IMR-90 (cell line): ENCODE measurements at regions not wholly inside any gene's neighbourhood (a gene's known extent, or its start where the extent isn't known, plus 50 kb on each side); places are given as distances from the start of the nearest gene placed in this dataset.

Source experiments
- ATAC-seq: fragments of 200-7000 bp; cut with Tn5 transposase; 2 replicates; pipeline ENCODE4 v1.9.1; 2020; ENCODE audit warnings: low read depth, mild to moderate bottlenecking, moderate library complexity
- BruUV-seq: library from RNA; stranded (reverse); fragments of 400-500 nt; replicated peaks from 2 replicates; lab custom pipeline; 2021; lab: Mats Ljungman, UMichigan
- CTCF ChIA-PET: fragments of 300-600 bp; formaldehyde crosslinking; extraction: SDS; loops from one replicate; lab custom pipeline; 2021; ENCODE audit warnings: antibody characterized with exemption; lab: Yijun Ruan, JAX
- POLR2A ChIA-PET: fragments of 300-600 bp; sonication (Branson Sonifier 250); formaldehyde crosslinking; loops from one replicate; lab custom pipeline; 2022; ENCODE audit warnings: antibody characterized with exemption; ENCODE audit not compliant: unreplicated experiment; lab: Charles Lee
- DNase-seq: peaks from one replicate; pipeline ENCODE4 v3.0.0; 2013
- H2AFZ ChIP-seq: replicated peaks from 2 replicates; pipeline ENCODE3; 2013; ENCODE audit warnings: low read length, mild to moderate bottlenecking; ENCODE audit not compliant: poor library complexity
- H2AK5ac ChIP-seq: 2 replicates; pipeline ENCODE4 v1.6.1; 2013; ENCODE audit warnings: low read depth, low read length, inconsistent platforms
- H2AK9ac ChIP-seq: replicated peaks from 2 replicates; pipeline ENCODE3; 2013; ENCODE audit warnings: mild to moderate bottlenecking, low read depth, low read length, moderate library complexity; ENCODE audit not compliant: poor library complexity
- H2BK120ac ChIP-seq: 2 replicates; pipeline ENCODE4 v1.6.1; 2013; ENCODE audit warnings: low read depth, low read length, inconsistent platforms
- H2BK15ac ChIP-seq: 3 replicates; pipeline ENCODE4 v1.6.1; 2013; ENCODE audit warnings: low read depth, low read length, inconsistent platforms
- H2BK20ac ChIP-seq: 2 replicates; pipeline ENCODE4 v1.6.1; 2013; ENCODE audit warnings: low read depth, mild to moderate bottlenecking, inconsistent platforms, low read length, moderate library complexity
- H2BK5ac ChIP-seq: 2 replicates; pipeline ENCODE4 v1.6.1; 2013; ENCODE audit warnings: mild to moderate bottlenecking, low read depth, low read length, inconsistent platforms; ENCODE audit not compliant: poor library complexity, severe bottlenecking
- H3K14ac ChIP-seq: replicated peaks from 2 replicates; pipeline ENCODE4 v1.6.1; 2013; ENCODE audit warnings: low read depth, low read length, inconsistent platforms
- H3K18ac ChIP-seq: 2 replicates; pipeline ENCODE4 v1.6.1; 2013; ENCODE audit warnings: low read depth, low read length, control low read depth
- H3K23ac ChIP-seq: 2 replicates; pipeline ENCODE4 v1.6.1; 2013; ENCODE audit warnings: low read depth, low read length, inconsistent platforms
- H3K27ac ChIP-seq: 2 replicates; pipeline ENCODE4 v1.5.1; 2013; ENCODE audit warnings: mild to moderate bottlenecking, control low read depth, low read length; ENCODE audit not compliant: insufficient read depth
- H3K27me3 ChIP-seq: 2 replicates; pipeline ENCODE4 v1.6.1; 2013; ENCODE audit warnings: low read length; ENCODE audit not compliant: control insufficient read depth, insufficient read depth
- H3K36me3 ChIP-seq: 2 replicates; pipeline ENCODE4 v1.6.1; 2013; ENCODE audit warnings: low read length, mixed read lengths; ENCODE audit not compliant: control insufficient read depth, insufficient read depth
- H3K4ac ChIP-seq: 2 replicates; pipeline ENCODE4 v1.6.1; 2013; ENCODE audit warnings: low read depth, low read length, inconsistent platforms
- H3K4me1 ChIP-seq: 2 replicates; pipeline ENCODE4 v1.6.1; 2013; ENCODE audit warnings: low read length, mixed read lengths; ENCODE audit not compliant: control insufficient read depth, insufficient read depth
- H3K4me2 ChIP-seq: 2 replicates; pipeline ENCODE4 v1.6.1; 2013; ENCODE audit warnings: low read depth, mild to moderate bottlenecking, control low read depth, low read length, moderate library complexity
- H3K4me3 ChIP-seq: 2 replicates; pipeline ENCODE4 v1.5.1; 2013; ENCODE audit warnings: low read depth, mild to moderate bottlenecking, control low read depth, low read length, moderate library complexity; ENCODE audit not compliant: insufficient read depth
- H3K56ac ChIP-seq: 2 replicates; pipeline ENCODE4 v1.6.1; 2013; ENCODE audit warnings: low read length, inconsistent platforms; ENCODE audit not compliant: insufficient read depth; ENCODE audit errors: extremely low read depth
- H3K79me1 ChIP-seq, 2 experiments: 2 replicates each; pipeline ENCODE4 v1.6.1; 2013; ENCODE audit warnings: low read length in 2 of 2, inconsistent platforms in 1 of 2, low read depth in 1 of 2
- H3K9ac ChIP-seq: 2 replicates; pipeline ENCODE4 v1.6.1; 2013; ENCODE audit warnings: low read depth, low read length, control low read depth
- H3K9me1 ChIP-seq: 2 replicates; pipeline ENCODE4 v1.6.1; 2013; ENCODE audit warnings: low read length, inconsistent platforms; ENCODE audit not compliant: insufficient read depth
- H3K9me3 ChIP-seq: 2 replicates; pipeline ENCODE4 v1.6.1; 2013; ENCODE audit warnings: low read length; ENCODE audit not compliant: control insufficient read depth, insufficient read depth
- H4K20me1 ChIP-seq: 2 replicates; pipeline ENCODE4 v1.6.1; 2013; ENCODE audit warnings: low read length, inconsistent platforms; ENCODE audit not compliant: insufficient read depth
- H4K5ac ChIP-seq: 2 replicates; pipeline ENCODE4 v1.6.1; 2013; ENCODE audit warnings: mild to moderate bottlenecking, low read depth, low read length, control low read depth
- H4K8ac ChIP-seq, 2 experiments: 2 replicates each; pipeline ENCODE4 v1.6.1; 2013; ENCODE audit warnings: low read depth in 2 of 2, low read length in 2 of 2, control low read depth in 1 of 2, inconsistent platforms in 1 of 2
- H4K91ac ChIP-seq: 2 replicates; pipeline ENCODE4 v1.6.1; 2013; ENCODE audit warnings: low read depth, low read length, inconsistent platforms; ENCODE audit not compliant: insufficient read depth
- FOS ChIP-seq: fragments of 150-350 bp; IDR thresholded peaks from 2 replicates; pipeline ENCODE4 v1.6.1; 2016; ENCODE audit warnings: low read depth, low read length
- NFE2L2 ChIP-seq: fragments of 150-350 bp; IDR thresholded peaks from 2 replicates; pipeline ENCODE4 v1.6.1; 2016; ENCODE audit warnings: low read depth, mild to moderate bottlenecking, low read length
- RAD21 ChIP-seq: IDR thresholded peaks from 2 replicates; pipeline ENCODE4 v1.6.1; 2012; ENCODE audit warnings: low read length, improper control_type of control experiment
- RCOR1 ChIP-seq: IDR thresholded peaks from 2 replicates; pipeline ENCODE4 v1.6.1; 2012; ENCODE audit warnings: mild to moderate bottlenecking, low read length, improper control_type of control experiment; ENCODE audit not compliant: insufficient replicate concordance
- RFX5 ChIP-seq: IDR thresholded peaks from 2 replicates; pipeline ENCODE4 v1.8.0; 2012; ENCODE audit warnings: low read depth, mild to moderate bottlenecking, low read length, moderate library complexity
- SMC3 ChIP-seq: fragments of 150-350 bp; IDR thresholded peaks from 2 replicates; pipeline ENCODE4 v1.6.1; 2016; ENCODE audit warnings: low read depth, mild to moderate bottlenecking, antibody characterized with exemption, low read length, moderate library complexity
- WGBS, 2 experiments: methylation state at CpG; one replicate each; pipeline versions ENCODE4 v1.1.5 to v1.1.7; 2013; ENCODE audit warnings: missing lambda C conversion rate in 2 of 2; ENCODE audit not compliant: insufficient read length in 1 of 2; ENCODE audit errors: extremely low coverage in 2 of 2; 5-methylcytosine and 5-hydroxymethylcytosine counted together
- dilution Hi-C: fragments of 300-500 bp; cut with HindIII; formaldehyde crosslinking; loops from one replicate; pipeline ENCODE4 v1.14.3; 2018; ENCODE audit warnings: low sequenced_read_pairs; ENCODE audit not compliant: unreplicated experiment
- in situ Hi-C: fragments of 300-500 bp; cut with MboI; formaldehyde crosslinking; loops from 3 replicates; pipeline ENCODE4 v1.14.3; 2019; ENCODE audit warnings: low sequenced_read_pairs, inconsistent platforms, mixed read lengths
- intact Hi-C: fragments of 100-400 bp; cut with micrococcal nuclease; formaldehyde crosslinking; loops from 2 replicates; pipeline ENCODE4 v1.10.0; 2022
- TF ChIP-seq, protein P1 (sequence below): fragments of 150-350 bp; IDR thresholded peaks from 2 replicates; pipeline ENCODE4 v1.6.1; 2017; ENCODE audit warnings: mild to moderate bottlenecking, antibody characterized with exemption, low read length, low read depth

DNA sequence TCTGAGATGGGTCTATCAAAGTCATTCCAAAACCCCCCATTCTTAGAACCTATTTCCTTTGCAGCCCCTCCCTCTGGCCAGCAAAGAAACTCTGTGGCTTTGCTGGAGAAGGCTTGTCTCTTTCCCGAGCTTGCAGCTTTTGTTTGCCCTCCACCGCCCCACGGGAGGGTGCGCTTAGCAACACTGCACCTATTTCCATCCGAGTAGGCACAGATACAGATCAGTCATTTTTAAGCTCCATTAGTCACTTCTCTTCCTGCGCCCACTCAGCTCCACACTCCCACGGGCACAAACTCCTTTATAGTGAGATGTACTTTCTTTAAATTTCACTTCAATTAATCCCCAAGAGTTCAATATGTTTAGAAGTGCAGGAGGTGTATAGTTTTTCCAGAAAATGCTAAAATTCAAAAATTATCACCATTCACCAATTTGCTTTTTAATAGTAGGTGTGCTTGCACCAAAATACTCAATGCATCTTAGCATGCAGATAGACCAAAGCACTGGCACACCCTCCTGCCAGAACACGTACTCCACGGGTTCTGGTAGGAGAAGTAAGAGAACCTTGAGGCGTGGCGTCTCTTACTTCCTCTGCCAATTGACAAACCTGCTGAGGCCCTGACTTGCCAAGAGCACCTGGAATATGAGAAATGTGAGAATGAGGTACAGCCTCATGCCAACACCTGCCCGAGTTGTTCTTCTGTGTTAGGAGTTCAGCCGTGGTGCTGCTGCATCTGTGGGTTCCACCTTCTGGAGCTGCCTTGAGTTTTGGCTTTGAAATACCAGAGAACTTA lies 183.7 kb downstream of the TEX29 start:
- H3K56ac ChIP-seq = no peak overlapping the region
- no peaks in the 10 kb centered on the region for H3K36me3 ChIP-seq
- no peaks in the 10 kb centered on the region for H3K27me3 ChIP-seq
- TF ChIP-seq, protein P1, sequence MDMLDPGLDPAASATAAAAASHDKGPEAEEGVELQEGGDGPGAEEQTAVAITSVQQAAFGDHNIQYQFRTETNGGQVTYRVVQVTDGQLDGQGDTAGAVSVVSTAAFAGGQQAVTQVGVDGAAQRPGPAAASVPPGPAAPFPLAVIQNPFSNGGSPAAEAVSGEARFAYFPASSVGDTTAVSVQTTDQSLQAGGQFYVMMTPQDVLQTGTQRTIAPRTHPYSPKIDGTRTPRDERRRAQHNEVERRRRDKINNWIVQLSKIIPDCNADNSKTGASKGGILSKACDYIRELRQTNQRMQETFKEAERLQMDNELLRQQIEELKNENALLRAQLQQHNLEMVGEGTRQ = no peak
- TF ChIP-seq RAD21 = no peak
- TF ChIP-seq RFX5 = no peak
- TF ChIP-seq FOS = no peak
- no peak for TF ChIP-seq RCOR1
- TF ChIP-seq NFE2L2 = no peak
- no peak for TF ChIP-seq SMC3
- no peak overlapping the region for H4K91ac ChIP-seq
- no peak overlapping the region for H2BK15ac ChIP-seq
- POLR2A ChIA-PET = no interaction called here
- H3K18ac ChIP-seq = no peak overlapping the region
- 55% methylated on average over 2 of the region's 13 CpGs; no CpG with 5 or more reads in 1 of the 2 experiments for WGBS, 2 experiments
- no peak overlapping the region for H3K27ac ChIP-seq
- H2BK5ac ChIP-seq = no peak overlapping the region
- no peak overlapping the region for H2AK9ac ChIP-seq
- H3K9me1 ChIP-seq = no peaks in the 10 kb centered on the region
- peaks cover 34% of the 10 kb centered on the region for H3K9me3 ChIP-seq
- CTCF ChIA-PET = no interaction called here
- H2AK5ac ChIP-seq = no peak overlapping the region
- intact Hi-C loops = no loop called here
- BruUV-seq = no TSS peak
- H2BK120ac ChIP-seq = no peak overlapping the region
- H3K14ac ChIP-seq = no peak overlapping the region
- DNase-seq = no peak
- no peaks in the 10 kb centered on the region for H3K4me1 ChIP-seq
- no peak overlapping the region for H4K8ac ChIP-seq
- no peak overlapping the region for H3K9ac ChIP-seq
- dilution Hi-C loops = no loop called here
- H3K23ac ChIP-seq = no peak overlapping the region
- no peak overlapping the region for H2BK20ac ChIP-seq
- H3K4me2 ChIP-seq = no peak overlapping the region
- no peaks in the 10 kb centered on the region for H4K20me1 ChIP-seq
- ATAC-seq = no peak
- no peak overlapping the region for H3K4me3 ChIP-seq
- H3K4ac ChIP-seq = no peak overlapping the region
- no peak overlapping the region for H4K5ac ChIP-seq
- H2AFZ ChIP-seq = no peak overlapping the region
- no peaks in the 10 kb centered on the region for H3K79me1 ChIP-seq
- in situ Hi-C loops = no loop called here
